PC-3 (cell line): ENCODE measurements at regions not wholly inside any gene's neighbourhood (a gene's known extent, or its start where the extent isn't known, plus 50 kb on each side); places are given as distances from the start of the nearest gene placed in this dataset.

Experiments
- ATAC-seq: fragments of 200-7000 bp; cut with Tn5 transposase; 2 replicates; pipeline ENCODE4 v1.9.1; 2020; ENCODE audit warnings: mild to moderate bottlenecking, moderate library complexity
- BruUV-seq: library from RNA; stranded (reverse); fragments of 400-500 nt; replicated peaks from 2 replicates; lab custom pipeline; 2021; lab: Mats Ljungman, UMichigan
- CTCF ChIA-PET: fragments of 300-600 bp; sonication (Branson Sonifier 250); formaldehyde crosslinking; loops from one replicate; lab custom pipeline; 2022; ENCODE audit warnings: antibody characterized with exemption; lab: Charles Lee
- POLR2A ChIA-PET: fragments of 300-600 bp; sonication (Branson Sonifier 250); formaldehyde crosslinking; loops from one replicate; lab custom pipeline; 2022; ENCODE audit warnings: antibody characterized with exemption; ENCODE audit not compliant: unreplicated experiment; lab: Charles Lee
- DNase-seq: peaks from one replicate; pipeline ENCODE4 v3.0.0-alpha.2; 2015
- H2AFZ ChIP-seq: fragments of 300-600 bp; sonication (generic); 2 replicates; pipeline ENCODE4 v1.6.0; 2016; ENCODE audit warnings: antibody characterized with exemption, low read length
- H3F3A ChIP-seq: fragments of 300-600 bp; sonication (generic); one replicate; pipeline ENCODE4 v1.6.0; 2017; ENCODE audit warnings: antibody characterized with exemption, low read length, control low read depth, mild to moderate bottlenecking; ENCODE audit not compliant: unreplicated experiment
- H3K27ac ChIP-seq: fragments of 300-600 bp; sonication (generic); 2 replicates; pipeline ENCODE4 v1.5.1; 2016; ENCODE audit warnings: mild to moderate bottlenecking, low read length
- H3K27me3 ChIP-seq: fragments of 300-600 bp; sonication (generic); 2 replicates; pipeline ENCODE4 v1.6.1; 2016; ENCODE audit warnings: low read length, mixed read lengths
- H3K36me3 ChIP-seq: fragments of 300-600 bp; sonication (generic); 2 replicates; pipeline ENCODE4 v1.6.1; 2016; ENCODE audit warnings: low read depth, mixed run types, low read length, mixed read lengths
- H3K4me1 ChIP-seq: fragments of 300-600 bp; sonication (generic); 2 replicates; pipeline ENCODE4 v1.5.1; 2016; ENCODE audit warnings: low read length; ENCODE audit not compliant: insufficient read depth
- H3K4me2 ChIP-seq: fragments of 300-600 bp; sonication (generic); 2 replicates; pipeline ENCODE4 v1.6.0; 2016; ENCODE audit warnings: low read length
- H3K4me3 ChIP-seq: fragments of 300-600 bp; sonication (generic); 2 replicates; pipeline ENCODE4 v1.5.1; 2016; ENCODE audit warnings: mild to moderate bottlenecking, low read length, mixed read lengths
- H3K79me2 ChIP-seq: fragments of 300-600 bp; sonication (generic); 2 replicates; pipeline ENCODE4 v1.6.1; 2017; ENCODE audit warnings: low read length, mixed read lengths
- H3K9ac ChIP-seq: fragments of 300-600 bp; sonication (generic); 2 replicates; pipeline ENCODE4 v1.6.0; 2016; ENCODE audit warnings: mild to moderate bottlenecking, low read length
- H3K9me2 ChIP-seq: fragments of 300-600 bp; sonication (generic); replicated peaks from 2 replicates; pipeline ENCODE4 v1.6.1; 2016; ENCODE audit warnings: mixed run types, low read length, mixed read lengths
- H3K9me3 ChIP-seq: fragments of 300-600 bp; sonication (generic); 2 replicates; pipeline ENCODE4 v1.6.1; 2016; ENCODE audit warnings: low read length, mixed read lengths
- H4K20me1 ChIP-seq: fragments of 300-600 bp; sonication (generic); 2 replicates; pipeline ENCODE4 v1.6.1; 2016; ENCODE audit warnings: low read length, mixed read lengths
- CTCF ChIP-seq: fragments of 300-600 bp; sonication (generic); conservative IDR thresholded peaks from 2 replicates; pipeline ENCODE4 v1.5.1; 2017; ENCODE audit warnings: antibody characterized with exemption, low read depth, mild to moderate bottlenecking, low read length
- EZH2 ChIP-seq: fragments of 300-600 bp; sonication (generic); IDR thresholded peaks from one replicate; pipeline ENCODE4 v1.6.1; 2017; ENCODE audit warnings: antibody characterized with exemption, mild to moderate bottlenecking, low read length; ENCODE audit not compliant: unreplicated experiment
- EZH2phosphoT487 ChIP-seq: fragments of 300-600 bp; sonication (generic); IDR thresholded peaks from 2 replicates; pipeline ENCODE4 v1.6.1; 2018; ENCODE audit warnings: mild to moderate bottlenecking, antibody characterized with exemption, low read length, borderline replicate concordance
- intact Hi-C: fragments of 100-400 bp; cut with micrococcal nuclease; formaldehyde crosslinking; loops from 2 replicates; pipeline ENCODE4 v1.9.0; 2023

GRCh38 chr12:74066476-74066875, 471.2 kb upstream of the ATXN7L3B start:
- TF ChIP-seq EZH2 (no peak), CTCF (no peak), EZH2phosphoT487 (no peak)
- no peak for ATAC-seq
- no peaks in the 10 kb centered on the region for H3K79me2 ChIP-seq
- no peak overlapping the region for H3K4me2 ChIP-seq
- no peak overlapping the region for H3K4me3 ChIP-seq
- no peak overlapping the region for H3K9ac ChIP-seq
- H3K27me3 ChIP-seq, result no peaks in the 10 kb centered on the region
- no peaks in the 10 kb centered on the region for H4K20me1 ChIP-seq
- intact Hi-C loops, result no loop called here
- no peaks in the 10 kb centered on the region for H3K4me1 ChIP-seq
- H3K9me3 ChIP-seq, result no peaks in the 10 kb centered on the region
- H3K36me3 ChIP-seq, result no peaks in the 10 kb centered on the region
- no TSS peak for BruUV-seq
- H3K9me2 ChIP-seq, result no peaks in the 10 kb centered on the region
- H2AFZ ChIP-seq, result no peak overlapping the region
- peak; percentile 41 for DNase-seq
- ChIA-PET CTCF (no interaction called here), POLR2A (no interaction called here)
- no peaks in the 10 kb centered on the region for H3F3A ChIP-seq
- no peak overlapping the region for H3K27ac ChIP-seq

- Histone ChIP-seq H3K79me2 (no peaks in the 10 kb centered on the region), H3K9me3 (no peaks in the 10 kb centered on the region), H4K20me1 (no peaks in the 10 kb centered on the region), H3K4me1 (no peaks in the 10 kb centered on the region), H3K27me3 (no peaks in the 10 kb centered on the region), H3K9ac (no peak overlapping the region), H3K4me2 (no peak overlapping the region), H3K27ac (no peak overlapping the region), H3F3A (no peaks in the 10 kb centered on the region), H3K9me2 (no peaks in the 10 kb centered on the region), H3K4me3 (no peak overlapping the region), H3K36me3 (no peaks in the 10 kb centered on the region), H2AFZ (no peak overlapping the region)
- intact Hi-C loops, result no loop called here
- ATAC-seq (no peak), DNase-seq (no peak)
- TF ChIP-seq EZH2phosphoT487, result no peak
- TF ChIP-seq EZH2, result no peak
- POLR2A ChIA-PET, result no interaction called here
- CTCF ChIA-PET, result no interaction called here
- no TSS peak for BruUV-seq
Observed at GRCh38 chr12:74071182-74071581, 466.5 kb upstream of the ATXN7L3B start.

GRCh38 chr12:74076918-74077317, 460.7 kb upstream of the ATXN7L3B start:
- DNase-seq (peak; percentile 13), ATAC-seq (no peak; the same call in 1 of the 2 replicates)
- CTCF ChIA-PET, result no interaction called here
- no peaks in the 10 kb centered on the region for H3K4me1 ChIP-seq
- H3K27ac ChIP-seq, result no peak overlapping the region
- H3K4me3 ChIP-seq, result no peak overlapping the region
- no peaks in the 10 kb centered on the region for H3K79me2 ChIP-seq
- BruUV-seq, result no TSS peak
- H4K20me1 ChIP-seq, result no peaks in the 10 kb centered on the region
- H3K4me2 ChIP-seq, result no peak overlapping the region
- no peaks in the 10 kb centered on the region for H3K36me3 ChIP-seq
- no peaks in the 10 kb centered on the region for H3K9me3 ChIP-seq
- intact Hi-C loops, result no loop called here
- H3K9me2 ChIP-seq, result no peaks in the 10 kb centered on the region; the same call in 1 of the 2 replicates
- no peaks in the 10 kb centered on the region for H3K27me3 ChIP-seq
- POLR2A ChIA-PET, result interaction anchor here (0.6 kb wide), 1 partner anchor 371 kb away, joined by 3 read pairs; no protein-coding TSS in a partner anchor
- no peaks in the 10 kb centered on the region for H3F3A ChIP-seq
- no peak overlapping the region for H2AFZ ChIP-seq
- no peak overlapping the region for H3K9ac ChIP-seq
- TF ChIP-seq CTCF (0 out of 2 replicates have a peak, but pooled peaks have one; percentile 22), EZH2 (no peak)
